SH-SY5Y (cell line): ENCODE measurements at regions not wholly inside any gene's neighbourhood (a gene's known extent, or its start where the extent isn't known, plus 50 kb on each side); places are given as distances from the start of the nearest gene placed in this dataset.

ENCODE experiments used
- GATA2 ChIP-seq: IDR thresholded peaks from 2 replicates; pipeline ENCODE4 v1.6.1; 2011; ENCODE audit warnings: mild to moderate bottlenecking, low read depth, low read length
- GATA3 ChIP-seq: IDR thresholded peaks from 2 replicates; pipeline ENCODE4 v1.6.1; 2011; ENCODE audit warnings: low read depth, mild to moderate bottlenecking, low read length, moderate library complexity

GRCh38 chr10:78134773-78135306 lies 101.2 kb downstream of the RPS24 start:
- no peak for TF ChIP-seq GATA2
- no peak for TF ChIP-seq GATA3
